ENCODE measurements at regions not wholly inside any gene's neighbourhood (a gene's known extent, or its start where the extent isn't known, plus 50 kb on each side); places are given as distances from the start of the nearest gene placed in this dataset.

DNA sequence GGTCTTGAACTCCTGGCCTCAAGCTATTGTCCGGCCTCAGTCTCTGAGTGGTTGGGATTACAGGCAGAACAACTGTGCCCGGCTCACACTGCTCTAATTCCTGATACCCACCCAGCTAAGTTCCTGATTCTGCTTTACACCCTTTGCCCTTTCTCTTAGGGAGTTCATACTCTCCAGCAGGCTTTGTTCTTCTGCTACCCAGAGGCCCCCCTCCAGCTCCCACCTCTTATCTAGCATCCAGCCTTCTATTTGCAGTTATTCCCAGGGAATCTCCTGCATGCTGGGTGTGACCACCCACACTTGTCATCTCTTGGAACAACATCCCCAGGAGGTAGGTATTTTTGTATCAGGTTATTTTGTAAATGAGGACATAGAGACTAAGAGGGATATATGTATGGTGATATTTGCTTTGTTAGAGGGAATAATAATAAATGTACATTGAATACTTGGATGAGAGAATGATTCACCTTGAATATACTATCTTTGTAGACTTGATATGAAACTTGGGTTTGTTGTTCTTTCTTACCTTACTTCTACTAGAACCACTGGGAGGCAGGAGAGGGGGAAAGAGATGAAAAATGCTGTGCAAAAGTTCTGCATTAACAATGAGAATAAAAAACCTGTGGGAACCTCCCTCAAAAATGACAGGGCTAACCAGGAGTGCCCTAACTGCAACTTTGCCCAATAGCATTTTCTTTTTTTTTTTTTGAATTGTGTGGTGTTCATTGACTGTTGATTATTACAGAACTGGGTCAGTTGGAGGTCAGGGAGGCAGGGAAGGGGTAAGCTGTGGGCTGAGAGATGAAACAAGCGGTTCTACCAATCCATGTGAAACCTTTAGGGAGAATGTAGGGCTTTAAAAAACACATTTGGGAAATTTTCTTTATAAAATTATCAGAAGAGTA is 157.4 kb downstream of the SPRY1 start:
- Histone ChIP-seq H2AFZ (ENCODE audit: low read depth, low read length) (no peak overlapping the region), H3K79me2 (ENCODE audit: insufficient read depth, low read length) (no peaks in the 10 kb centered on the region), H4K20me1 (ENCODE audit: insufficient read depth, low read length) (no peaks in the 10 kb centered on the region), H3K4me3 (ENCODE audit: insufficient read depth, low read depth, low read length) (no peak overlapping the region), H3K9ac (ENCODE audit: low read length) (no peak overlapping the region), H3K27me3 (ENCODE audit: insufficient read depth, low read length) (no peaks in the 10 kb centered on the region), H3K4me2 (ENCODE audit: low read length) (no peak overlapping the region), H3K36me3 (ENCODE audit: insufficient read depth, low read length) (no peaks in the 10 kb centered on the region), H3K9me3 (ENCODE audit: insufficient read depth, low read depth, low read length) (no peaks in the 10 kb centered on the region), H3K4me1 (ENCODE audit: insufficient read depth, low read length) (peaks cover 20% of the 10 kb centered on the region), H3K27ac (ENCODE audit: low read depth, low read length) (no peak overlapping the region)
- Mint-ChIP-seq H3K27me3 (ENCODE audit: low read depth, unreplicated experiment) (no peaks in the 10 kb centered on the region), H3K36me3 (ENCODE audit: low read depth, unreplicated experiment) (peaks cover 2% of the 10 kb centered on the region), H3K4me3 (ENCODE audit: unreplicated experiment) (no peak overlapping the region), H3K9me3 (ENCODE audit: unreplicated experiment) (peaks cover 5% of the 10 kb centered on the region), H3K4me1 (ENCODE audit: low read depth, unreplicated experiment) (peaks cover 31% of the 10 kb centered on the region), H3K27ac (ENCODE audit: unreplicated experiment) (peak overlapping the region; percentile 35)
- FAIRE-seq (no peak), DNase-seq (ENCODE audit: low read depth) (no peak)
- TF ChIP-seq, protein P1, sequence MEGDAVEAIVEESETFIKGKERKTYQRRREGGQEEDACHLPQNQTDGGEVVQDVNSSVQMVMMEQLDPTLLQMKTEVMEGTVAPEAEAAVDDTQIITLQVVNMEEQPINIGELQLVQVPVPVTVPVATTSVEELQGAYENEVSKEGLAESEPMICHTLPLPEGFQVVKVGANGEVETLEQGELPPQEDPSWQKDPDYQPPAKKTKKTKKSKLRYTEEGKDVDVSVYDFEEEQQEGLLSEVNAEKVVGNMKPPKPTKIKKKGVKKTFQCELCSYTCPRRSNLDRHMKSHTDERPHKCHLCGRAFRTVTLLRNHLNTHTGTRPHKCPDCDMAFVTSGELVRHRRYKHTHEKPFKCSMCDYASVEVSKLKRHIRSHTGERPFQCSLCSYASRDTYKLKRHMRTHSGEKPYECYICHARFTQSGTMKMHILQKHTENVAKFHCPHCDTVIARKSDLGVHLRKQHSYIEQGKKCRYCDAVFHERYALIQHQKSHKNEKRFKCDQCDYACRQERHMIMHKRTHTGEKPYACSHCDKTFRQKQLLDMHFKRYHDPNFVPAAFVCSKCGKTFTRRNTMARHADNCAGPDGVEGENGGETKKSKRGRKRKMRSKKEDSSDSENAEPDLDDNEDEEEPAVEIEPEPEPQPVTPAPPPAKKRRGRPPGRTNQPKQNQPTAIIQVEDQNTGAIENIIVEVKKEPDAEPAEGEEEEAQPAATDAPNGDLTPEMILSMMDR (IDR thresholded peaks at IDR 0.05; ENCODE audit: insufficient read depth, low read depth, low read length): no peak
- no peak for TF ChIP-seq EZH2 (IDR thresholded peaks at IDR 0.05; ENCODE audit: insufficient read depth, low read length)

DNA sequence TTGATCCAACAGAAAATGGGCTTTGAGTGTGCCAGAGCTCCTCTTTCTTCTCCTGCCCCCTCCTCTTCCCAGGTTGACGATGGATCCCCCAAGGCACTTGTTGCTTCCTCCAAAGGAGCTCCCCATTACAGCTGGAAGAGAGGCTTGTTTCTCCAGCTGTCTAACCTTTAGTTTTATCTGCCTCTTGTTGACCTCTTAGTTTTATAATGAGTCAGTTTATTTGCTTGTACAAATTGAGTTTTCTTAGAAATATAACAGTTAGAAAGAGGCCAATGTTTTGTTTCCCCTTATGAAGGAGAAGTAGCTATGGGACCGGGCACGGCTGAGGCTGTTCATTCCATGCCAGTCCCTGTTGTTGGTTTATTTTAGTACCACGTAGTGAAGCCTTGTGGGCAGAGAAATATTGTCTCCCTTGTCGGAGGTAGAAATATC is 158.2 kb downstream of the SPRY1 start:
- FAIRE-seq (no peak), DNase-seq (ENCODE audit: low read depth) (peak; percentile 4)
- Histone ChIP-seq H3K27me3 (ENCODE audit: insufficient read depth, low read length) (no peaks in the 10 kb centered on the region), H2AFZ (ENCODE audit: low read depth, low read length) (peak overlapping the region; percentile 42), H3K9ac (ENCODE audit: low read length) (peak overlapping the region; percentile 48), H3K79me2 (ENCODE audit: insufficient read depth, low read length) (no peaks in the 10 kb centered on the region), H3K4me3 (ENCODE audit: insufficient read depth, low read depth, low read length) (no peak overlapping the region), H3K9me3 (ENCODE audit: insufficient read depth, low read depth, low read length) (no peaks in the 10 kb centered on the region), H4K20me1 (ENCODE audit: insufficient read depth, low read length) (no peaks in the 10 kb centered on the region), H3K4me1 (ENCODE audit: insufficient read depth, low read length) (peaks cover 26% of the 10 kb centered on the region), H3K27ac (ENCODE audit: low read depth, low read length) (peak overlapping the region; percentile 23), H3K36me3 (ENCODE audit: insufficient read depth, low read length) (no peaks in the 10 kb centered on the region), H3K4me2 (ENCODE audit: low read length) (peak overlapping the region; percentile 75)
- TF ChIP-seq, protein P1 (IDR thresholded peaks at IDR 0.05; ENCODE audit: insufficient read depth, low read depth, low read length): no peak
- TF ChIP-seq EZH2 (IDR thresholded peaks at IDR 0.05; ENCODE audit: insufficient read depth, low read length): no peak
- Mint-ChIP-seq H3K27me3 (ENCODE audit: low read depth, unreplicated experiment) (no peaks in the 10 kb centered on the region), H3K27ac (ENCODE audit: unreplicated experiment) (peak overlapping the region; percentile 95), H3K4me1 (ENCODE audit: low read depth, unreplicated experiment) (peaks cover 38% of the 10 kb centered on the region), H3K9me3 (ENCODE audit: unreplicated experiment) (peaks cover under 1% of the 10 kb centered on the region), H3K36me3 (ENCODE audit: low read depth, unreplicated experiment) (peaks cover 2% of the 10 kb centered on the region), H3K4me3 (ENCODE audit: unreplicated experiment) (no peak overlapping the region)
